ENCODE measurements at regions not wholly inside any gene's neighbourhood (a gene's known extent, or its start where the extent isn't known, plus 50 kb on each side); places are given as distances from the start of the nearest gene placed in this dataset.

DNA sequence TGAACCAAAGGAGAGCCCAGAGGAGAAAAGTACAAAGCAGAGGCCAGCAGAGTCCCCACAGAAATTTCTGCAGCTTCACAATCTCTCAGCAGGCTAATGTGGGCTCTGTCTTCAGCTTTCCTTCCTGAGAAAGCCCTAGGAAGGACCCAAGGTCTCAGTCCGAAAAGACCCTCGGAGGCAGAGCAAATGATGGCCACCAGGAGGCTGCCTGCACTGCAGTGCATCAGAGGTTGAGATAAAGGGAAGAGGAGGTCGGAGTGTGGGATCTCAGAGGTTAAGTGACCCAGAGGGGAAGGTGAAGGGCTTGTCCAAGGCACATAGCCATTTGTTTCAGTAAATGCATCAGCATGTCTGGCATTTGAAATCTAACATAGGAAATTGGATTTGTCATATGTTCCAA is 299.1 kb upstream of the SLC14A2 start:
- TF ChIP-seq, protein P1, sequence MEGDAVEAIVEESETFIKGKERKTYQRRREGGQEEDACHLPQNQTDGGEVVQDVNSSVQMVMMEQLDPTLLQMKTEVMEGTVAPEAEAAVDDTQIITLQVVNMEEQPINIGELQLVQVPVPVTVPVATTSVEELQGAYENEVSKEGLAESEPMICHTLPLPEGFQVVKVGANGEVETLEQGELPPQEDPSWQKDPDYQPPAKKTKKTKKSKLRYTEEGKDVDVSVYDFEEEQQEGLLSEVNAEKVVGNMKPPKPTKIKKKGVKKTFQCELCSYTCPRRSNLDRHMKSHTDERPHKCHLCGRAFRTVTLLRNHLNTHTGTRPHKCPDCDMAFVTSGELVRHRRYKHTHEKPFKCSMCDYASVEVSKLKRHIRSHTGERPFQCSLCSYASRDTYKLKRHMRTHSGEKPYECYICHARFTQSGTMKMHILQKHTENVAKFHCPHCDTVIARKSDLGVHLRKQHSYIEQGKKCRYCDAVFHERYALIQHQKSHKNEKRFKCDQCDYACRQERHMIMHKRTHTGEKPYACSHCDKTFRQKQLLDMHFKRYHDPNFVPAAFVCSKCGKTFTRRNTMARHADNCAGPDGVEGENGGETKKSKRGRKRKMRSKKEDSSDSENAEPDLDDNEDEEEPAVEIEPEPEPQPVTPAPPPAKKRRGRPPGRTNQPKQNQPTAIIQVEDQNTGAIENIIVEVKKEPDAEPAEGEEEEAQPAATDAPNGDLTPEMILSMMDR (IDR thresholded peaks at IDR 0.05) = no peak
- no peak for TF ChIP-seq EP300 (IDR thresholded peaks at IDR 0.05)
